ENCODE measurements at regions not wholly inside any gene's neighbourhood (a gene's known extent, or its start where the extent isn't known, plus 50 kb on each side); places are given as distances from the start of the nearest gene placed in this dataset.

- in situ Hi-C loops (cut with MboI; ENCODE audit: low pct_unique_long_range_greater_than_20kb, low sequenced_read_pairs, unreplicated experiment) = no loop called here
- DNase-seq (ENCODE audit: low spot score) = no peak
- no peak for TF ChIP-seq CTCF (IDR thresholded peaks at IDR 0.05; ENCODE audit: extremely low read depth, insufficient read depth, missing control alignments)
Measured at GRCh38 chr16:82364690-82365089, 194.7 kb upstream of the MPHOSPH6 start.

DNA sequence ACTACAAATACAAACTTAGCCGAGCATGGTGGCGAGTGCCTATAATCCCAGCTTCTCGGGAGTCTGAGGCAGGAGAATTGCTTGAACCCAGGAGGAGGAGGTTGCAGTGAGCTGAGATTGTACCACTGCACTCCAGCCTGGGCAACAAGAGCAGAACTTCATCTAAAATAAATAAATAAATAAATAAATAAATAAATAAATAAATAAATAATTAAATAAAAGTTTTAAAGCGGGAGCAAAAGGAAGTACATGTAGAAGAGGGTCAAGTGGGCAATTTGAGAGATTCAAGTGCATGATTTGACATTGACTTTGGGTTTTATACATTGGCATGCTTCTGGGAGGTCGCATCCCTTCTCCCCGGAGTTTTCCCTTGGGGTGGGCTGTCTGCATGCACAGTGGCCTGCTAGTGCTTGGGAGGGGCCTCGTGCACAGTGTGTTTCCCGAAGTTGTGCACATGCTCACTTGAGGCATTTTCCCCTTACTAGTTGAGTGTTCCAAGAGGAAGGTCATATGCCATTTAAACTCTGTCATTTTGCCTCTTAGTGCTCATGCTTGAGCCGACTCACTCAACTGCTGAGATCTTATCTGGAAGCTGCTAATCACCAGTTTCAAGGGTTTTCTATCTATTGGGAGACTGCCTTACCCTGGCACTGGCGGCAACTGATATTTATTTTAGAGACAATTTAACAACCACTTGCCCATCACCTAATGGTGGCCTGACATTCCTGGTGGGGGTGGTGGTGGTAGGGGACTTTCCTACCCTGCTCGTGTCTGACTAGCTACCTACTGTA lies 193.2 kb upstream of the MPHOSPH6 start:
- no peak for TF ChIP-seq CTCF (IDR thresholded peaks at IDR 0.05; ENCODE audit: extremely low read depth, insufficient read depth, missing control alignments)
- DNase-seq (ENCODE audit: low spot score) = no peak
- in situ Hi-C loops (cut with MboI; ENCODE audit: low pct_unique_long_range_greater_than_20kb, low sequenced_read_pairs, unreplicated experiment) = no loop called here

- DNase-seq (ENCODE audit: low spot score) = no peak
- no peak for TF ChIP-seq CTCF (IDR thresholded peaks at IDR 0.05; ENCODE audit: extremely low read depth, insufficient read depth, missing control alignments)
- in situ Hi-C loops (cut with MboI; ENCODE audit: low pct_unique_long_range_greater_than_20kb, low sequenced_read_pairs, unreplicated experiment) = no loop called here
Measured at GRCh38 chr16:82361885-82362284, 191.9 kb upstream of the MPHOSPH6 start.

DNA sequence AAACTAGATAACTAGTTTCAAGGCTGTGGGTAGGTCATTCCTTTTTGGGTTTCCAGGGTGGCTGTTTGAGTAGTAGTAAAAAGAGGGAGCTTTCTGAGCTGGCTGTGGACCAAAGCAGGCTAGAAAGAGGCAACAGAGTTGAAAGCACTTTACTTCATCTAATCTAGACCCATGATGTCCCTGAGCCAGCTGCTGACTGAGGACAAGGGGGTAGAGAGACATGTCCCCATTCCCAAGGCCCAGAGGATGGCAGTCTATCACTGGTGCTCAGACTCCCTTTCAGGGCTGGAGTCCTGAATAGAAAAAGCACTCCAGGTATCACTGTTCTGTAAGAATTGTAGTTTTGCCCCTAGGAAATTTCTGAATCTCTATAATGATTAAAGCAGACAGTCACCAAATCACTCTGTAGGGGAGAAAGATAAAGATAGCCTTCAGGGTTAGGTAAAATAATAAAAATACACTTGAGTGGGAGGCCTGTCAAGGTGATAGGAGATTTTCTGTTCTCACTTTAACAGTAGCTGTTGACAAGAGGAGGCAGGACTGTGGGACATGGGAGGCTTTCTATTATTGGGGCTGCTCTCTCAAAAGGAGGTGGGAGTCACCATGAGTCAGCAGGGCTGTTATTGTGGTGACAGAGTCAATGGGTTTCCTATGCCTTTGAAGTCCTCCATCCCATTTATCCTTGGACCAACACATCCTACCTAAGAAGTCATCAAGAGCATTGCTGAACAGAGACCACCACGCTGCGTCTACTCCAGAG lies 190.2 kb upstream of the MPHOSPH6 start:
- no peak for TF ChIP-seq CTCF (IDR thresholded peaks at IDR 0.05; ENCODE audit: extremely low read depth, insufficient read depth, missing control alignments)
- no peak for DNase-seq (ENCODE audit: low spot score)
- in situ Hi-C loops (cut with MboI; ENCODE audit: low pct_unique_long_range_greater_than_20kb, low sequenced_read_pairs, unreplicated experiment) = no loop called here

- in situ Hi-C loops (cut with MboI; ENCODE audit: low pct_unique_long_range_greater_than_20kb, low sequenced_read_pairs, unreplicated experiment) = no loop called here
- no peak for DNase-seq (ENCODE audit: low spot score)
- no peak for TF ChIP-seq CTCF (IDR thresholded peaks at IDR 0.05; ENCODE audit: extremely low read depth, insufficient read depth, missing control alignments)
Measured at GRCh38 chr16:82358606-82359221, 188.7 kb upstream of the MPHOSPH6 start.

- in situ Hi-C loops (cut with MboI; ENCODE audit: low pct_unique_long_range_greater_than_20kb, low sequenced_read_pairs, unreplicated experiment) = no loop called here
- no peak for DNase-seq (ENCODE audit: low spot score)
Measured at GRCh38 chr16:82358161-82358560, 188.1 kb upstream of the MPHOSPH6 start.

More at GRCh38 chr16:82358161-82358560, 188.1 kb upstream of the MPHOSPH6 start:
- no peak for TF ChIP-seq CTCF (IDR thresholded peaks at IDR 0.05; ENCODE audit: extremely low read depth, insufficient read depth, missing control alignments)
